NCI-H1092 (cell line): ENCODE measurements at regions not wholly inside any gene's neighbourhood (a gene's known extent, or its start where the extent isn't known, plus 50 kb on each side); places are given as distances from the start of the nearest gene placed in this dataset.
"Not testable (repeated sequence)": the region's sequence is repeated elsewhere in the genome, so short reads cannot be mapped to it uniquely, and the experiment has no call there.

Experiments
- DNase-seq: peaks from one replicate; lab custom pipeline; 2025; lab: John Stamatoyannopoulos, UW

GRCh38 chr17:51347851-51348584, 87.7 kb downstream of the UTP18 start:
- no peak for DNase-seq

- no peak for DNase-seq
These were observed 90.7 kb downstream of the UTP18 start for GRCh38 chr17:51351080-51351479.

GRCh38 chr17:51351890-51352289, 91.5 kb downstream of the UTP18 start:
- DNase-seq, result no peak

GRCh38 chr17:51352798-51353197, 92.5 kb downstream of the UTP18 start:
- DNase-seq, result no peak

GRCh38 chr17:51353296-51353695, 93.0 kb downstream of the UTP18 start:
- DNase-seq, result no peak

- no peak for DNase-seq
These were observed 94.6 kb downstream of the UTP18 start for GRCh38 chr17:51354936-51355335.

- no peak for DNase-seq
These were observed 95.4 kb downstream of the UTP18 start for GRCh38 chr17:51355441-51356410.

GRCh38 chr17:51359055-51359454, 98.7 kb downstream of the UTP18 start:
- no peak for DNase-seq

GRCh38 chr17:51362811-51363585, 102.7 kb downstream of the UTP18 start:
- no peak for DNase-seq

GRCh38 chr17:51365090-51365489, 104.7 kb downstream of the UTP18 start:
- DNase-seq, result no peak

- no peak for DNase-seq
These were observed 106.5 kb downstream of the UTP18 start for GRCh38 chr17:51366866-51367265.

- not testable (repeated sequence) for DNase-seq
These were observed 107.5 kb downstream of the UTP18 start for GRCh38 chr17:51367836-51368235.

GRCh38 chr17:51371732-51372151, 111.4 kb downstream of the UTP18 start:
- peak; percentile 62 for DNase-seq

- no peak for DNase-seq
These were observed 112.1 kb downstream of the UTP18 start for GRCh38 chr17:51372345-51373004.

GRCh38 chr17:51373489-51374152, 113.3 kb downstream of the UTP18 start:
- DNase-seq, result no peak

GRCh38 chr17:51374209-51374608, 113.9 kb downstream of the UTP18 start:
- DNase-seq, result no peak

GRCh38 chr17:51375771-51376170, 115.4 kb downstream of the UTP18 start:
- DNase-seq, result no peak

GRCh38 chr17:51376739-51377138, 116.4 kb downstream of the UTP18 start:
- no peak for DNase-seq

- no peak for DNase-seq
These were observed 120.9 kb downstream of the UTP18 start for GRCh38 chr17:51381262-51381661.

- DNase-seq, result no peak
These were observed 124.9 kb downstream of the UTP18 start for GRCh38 chr17:51385208-51385607.

GRCh38 chr17:51387582-51387981, 127.2 kb downstream of the UTP18 start:
- DNase-seq, result no peak
